Panc1 (cell line): ENCODE measurements at regions not wholly inside any gene's neighbourhood (a gene's known extent, or its start where the extent isn't known, plus 50 kb on each side); places are given as distances from the start of the nearest gene placed in this dataset.

Experiments
- ATAC-seq: fragments of 200-7000 bp; cut with Tn5 transposase; 2 replicates; pipeline ENCODE4 v1.9.1; 2020; ENCODE audit warnings: mild to moderate bottlenecking, moderate library complexity
- BruUV-seq: library from RNA; stranded (reverse); fragments of 400-500 nt; replicated peaks from 2 replicates; lab custom pipeline; 2021; lab: Mats Ljungman, UMichigan
- CTCF ChIA-PET: fragments of 300-600 bp; sonication (Branson Sonifier 250); formaldehyde crosslinking; loops from one replicate; lab custom pipeline; 2022; ENCODE audit warnings: antibody characterized with exemption; lab: Charles Lee
- POLR2A ChIA-PET: fragments of 300-600 bp; sonication (Branson Sonifier 250); formaldehyde crosslinking; loops from one replicate; lab custom pipeline; 2022; ENCODE audit warnings: antibody characterized with exemption; lab: Charles Lee
- DNase-seq: peaks from one replicate; pipeline ENCODE4 v3.0.0-alpha.2; 2010; ENCODE audit warnings: low read depth, low spot score
- H3K27ac ChIP-seq: 2 replicates; pipeline ENCODE4 v1.5.1; 2011; ENCODE audit warnings: mild to moderate bottlenecking, low read length, inconsistent platforms
- H3K27me3 ChIP-seq: fragments of 200-500 bp; sonication (Bioruptor generic); 2 replicates; pipeline ENCODE4 v1.6.0; 2014; ENCODE audit warnings: low read length, inconsistent platforms; ENCODE audit not compliant: control insufficient read depth, insufficient read depth
- H3K36me3 ChIP-seq: fragments of 200-500 bp; sonication (Bioruptor generic); 2 replicates; pipeline ENCODE4 v1.5.1; 2014; ENCODE audit warnings: inconsistent platforms, mild to moderate bottlenecking, low read length, moderate library complexity; ENCODE audit not compliant: control insufficient read depth, insufficient read depth
- H3K4me1 ChIP-seq: 2 replicates; pipeline ENCODE4 v1.5.1; 2011; ENCODE audit warnings: inconsistent platforms, mild to moderate bottlenecking, low read length, moderate library complexity; ENCODE audit not compliant: control insufficient read depth, insufficient read depth
- H3K4me3 ChIP-seq, 2 experiments: 2 replicates each; pipeline ENCODE4 v1.5.1; 2011 to 2012; ENCODE audit warnings: low read depth in 2 of 2, low read length in 2 of 2, mild to moderate bottlenecking in 2 of 2, inconsistent platforms in 1 of 2, moderate library complexity in 1 of 2
- H3K9me3 ChIP-seq: fragments of 200-500 bp; sonication (Bioruptor generic); 2 replicates; pipeline ENCODE4 v1.5.1; 2014; ENCODE audit warnings: low read depth, mild to moderate bottlenecking, inconsistent platforms, low read length, moderate library complexity; ENCODE audit not compliant: control insufficient read depth, insufficient read depth
- POLR2AphosphoS5 ChIP-seq: IDR thresholded peaks from 2 replicates; pipeline ENCODE4 v1.6.1; 2012; ENCODE audit warnings: mild to moderate bottlenecking, low read depth, low read length, moderate library complexity
- SIN3A ChIP-seq: IDR thresholded peaks from 2 replicates; pipeline ENCODE4 v1.6.1; 2012; ENCODE audit warnings: low read depth, mild to moderate bottlenecking, low read length, moderate library complexity, borderline replicate concordance; ENCODE audit not compliant: insufficient read depth
- TCF7L2 ChIP-seq: IDR thresholded peaks from 2 replicates; pipeline ENCODE4 v1.6.1; 2011; ENCODE audit warnings: mild to moderate bottlenecking, low read depth, low read length, inconsistent platforms
- in situ Hi-C: cut with HindIII; loops from 2 replicates; pipeline ENCODE4 v1.10.0; 2016; ENCODE audit warnings: low sequenced_read_pairs, low pct_unique_long_range_greater_than_20kb
- intact Hi-C: fragments of 100-400 bp; cut with micrococcal nuclease; formaldehyde crosslinking; loops from one replicate; pipeline ENCODE4 v1.10.0; 2022; ENCODE audit not compliant: unreplicated experiment
- TF ChIP-seq, protein P1 (sequence below), 2 experiments: IDR thresholded peaks; 2 replicates each; pipeline ENCODE4 v1.6.1; 2011 to 2012; ENCODE audit warnings: low read depth in 2 of 2, control low read depth in 1 of 2, low read length in 1 of 2, mild to moderate bottlenecking in 1 of 2, moderate library complexity in 1 of 2; ENCODE audit not compliant: insufficient read depth in 1 of 2
- TF ChIP-seq, protein P2 (sequence below): fragments of 450-650 bp; IDR thresholded peaks from 2 replicates; pipeline ENCODE4 v1.5.1; 2017; ENCODE audit warnings: mild to moderate bottlenecking

DNA sequence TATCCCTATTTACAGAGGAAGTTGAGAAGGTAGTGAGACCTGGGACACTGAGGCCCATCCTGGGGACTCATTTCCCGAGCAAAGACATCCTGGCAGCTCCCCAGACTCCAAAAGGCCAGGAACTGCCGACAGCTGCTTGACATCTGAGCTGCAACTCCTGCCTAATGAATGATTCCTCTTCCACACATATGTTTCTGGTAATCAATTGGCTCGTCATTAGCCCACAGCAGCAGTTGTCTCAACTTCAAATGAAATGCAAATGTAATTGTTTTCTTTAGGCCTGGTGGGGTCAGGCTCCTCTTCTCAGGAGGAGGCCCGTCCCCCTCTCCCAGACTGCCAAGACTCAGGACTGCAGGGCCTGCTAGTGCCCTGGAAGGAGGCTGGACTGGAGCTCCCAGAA lies 61.8 kb upstream of the DISP3 start:
- ATAC-seq = no peak
- ChIA-PET CTCF (no interaction called here), POLR2A (no interaction called here)
- in situ Hi-C loops (no loop called here), intact Hi-C loops (no loop called here)
- no peak for DNase-seq
- BruUV-seq = no TSS peak
- no peak overlapping the region for H3K4me3 ChIP-seq
- no peaks in the 10 kb centered on the region for H3K9me3 ChIP-seq
- H3K27me3 ChIP-seq = no peaks in the 10 kb centered on the region; the same call in 1 of the 2 replicates
- H3K4me1 ChIP-seq = no peaks in the 10 kb centered on the region
- H3K27ac ChIP-seq = no peak overlapping the region
- TF ChIP-seq POLR2AphosphoS5 (no peak), TCF7L2 (no peak), SIN3A (no peak)
- TF ChIP-seq, protein P1, sequence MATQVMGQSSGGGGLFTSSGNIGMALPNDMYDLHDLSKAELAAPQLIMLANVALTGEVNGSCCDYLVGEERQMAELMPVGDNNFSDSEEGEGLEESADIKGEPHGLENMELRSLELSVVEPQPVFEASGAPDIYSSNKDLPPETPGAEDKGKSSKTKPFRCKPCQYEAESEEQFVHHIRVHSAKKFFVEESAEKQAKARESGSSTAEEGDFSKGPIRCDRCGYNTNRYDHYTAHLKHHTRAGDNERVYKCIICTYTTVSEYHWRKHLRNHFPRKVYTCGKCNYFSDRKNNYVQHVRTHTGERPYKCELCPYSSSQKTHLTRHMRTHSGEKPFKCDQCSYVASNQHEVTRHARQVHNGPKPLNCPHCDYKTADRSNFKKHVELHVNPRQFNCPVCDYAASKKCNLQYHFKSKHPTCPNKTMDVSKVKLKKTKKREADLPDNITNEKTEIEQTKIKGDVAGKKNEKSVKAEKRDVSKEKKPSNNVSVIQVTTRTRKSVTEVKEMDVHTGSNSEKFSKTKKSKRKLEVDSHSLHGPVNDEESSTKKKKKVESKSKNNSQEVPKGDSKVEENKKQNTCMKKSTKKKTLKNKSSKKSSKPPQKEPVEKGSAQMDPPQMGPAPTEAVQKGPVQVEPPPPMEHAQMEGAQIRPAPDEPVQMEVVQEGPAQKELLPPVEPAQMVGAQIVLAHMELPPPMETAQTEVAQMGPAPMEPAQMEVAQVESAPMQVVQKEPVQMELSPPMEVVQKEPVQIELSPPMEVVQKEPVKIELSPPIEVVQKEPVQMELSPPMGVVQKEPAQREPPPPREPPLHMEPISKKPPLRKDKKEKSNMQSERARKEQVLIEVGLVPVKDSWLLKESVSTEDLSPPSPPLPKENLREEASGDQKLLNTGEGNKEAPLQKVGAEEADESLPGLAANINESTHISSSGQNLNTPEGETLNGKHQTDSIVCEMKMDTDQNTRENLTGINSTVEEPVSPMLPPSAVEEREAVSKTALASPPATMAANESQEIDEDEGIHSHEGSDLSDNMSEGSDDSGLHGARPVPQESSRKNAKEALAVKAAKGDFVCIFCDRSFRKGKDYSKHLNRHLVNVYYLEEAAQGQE (IDR thresholded peaks at IDR 0.05; ENCODE audit: insufficient read depth in 1 of 2, low read depth in 2 of 2, low read length in 1 of 2) = no peak
- TF ChIP-seq, protein P2, sequence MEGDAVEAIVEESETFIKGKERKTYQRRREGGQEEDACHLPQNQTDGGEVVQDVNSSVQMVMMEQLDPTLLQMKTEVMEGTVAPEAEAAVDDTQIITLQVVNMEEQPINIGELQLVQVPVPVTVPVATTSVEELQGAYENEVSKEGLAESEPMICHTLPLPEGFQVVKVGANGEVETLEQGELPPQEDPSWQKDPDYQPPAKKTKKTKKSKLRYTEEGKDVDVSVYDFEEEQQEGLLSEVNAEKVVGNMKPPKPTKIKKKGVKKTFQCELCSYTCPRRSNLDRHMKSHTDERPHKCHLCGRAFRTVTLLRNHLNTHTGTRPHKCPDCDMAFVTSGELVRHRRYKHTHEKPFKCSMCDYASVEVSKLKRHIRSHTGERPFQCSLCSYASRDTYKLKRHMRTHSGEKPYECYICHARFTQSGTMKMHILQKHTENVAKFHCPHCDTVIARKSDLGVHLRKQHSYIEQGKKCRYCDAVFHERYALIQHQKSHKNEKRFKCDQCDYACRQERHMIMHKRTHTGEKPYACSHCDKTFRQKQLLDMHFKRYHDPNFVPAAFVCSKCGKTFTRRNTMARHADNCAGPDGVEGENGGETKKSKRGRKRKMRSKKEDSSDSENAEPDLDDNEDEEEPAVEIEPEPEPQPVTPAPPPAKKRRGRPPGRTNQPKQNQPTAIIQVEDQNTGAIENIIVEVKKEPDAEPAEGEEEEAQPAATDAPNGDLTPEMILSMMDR = no peak
- H3K36me3 ChIP-seq = no peaks in the 10 kb centered on the region

GRCh38 chr1:11418056-11418455 lies 60.9 kb upstream of the DISP3 start:
- DNase-seq (no peak), ATAC-seq (no peak)
- no TSS peak for BruUV-seq
- H3K9me3 ChIP-seq = no peaks in the 10 kb centered on the region
- no peak overlapping the region for H3K27ac ChIP-seq
- no peak overlapping the region for H3K4me3 ChIP-seq
- TF ChIP-seq, protein P2 = no peak
- TF ChIP-seq POLR2AphosphoS5 (no peak), TCF7L2 (no peak), SIN3A (no peak)
- TF ChIP-seq, protein P1 (IDR thresholded peaks at IDR 0.05; ENCODE audit: insufficient read depth in 1 of 2, low read depth in 2 of 2, low read length in 1 of 2) = no peak
- in situ Hi-C loops = no loop called here
- intact Hi-C loops = no loop called here
- H3K36me3 ChIP-seq = no peaks in the 10 kb centered on the region
- H3K27me3 ChIP-seq = peaks cover 2% of the 10 kb centered on the region; the same call in 1 of the 2 replicates
- H3K4me1 ChIP-seq = no peaks in the 10 kb centered on the region
- CTCF ChIA-PET = no interaction called here
- POLR2A ChIA-PET = no interaction called here
